GM18909 (cell line): ENCODE measurements at regions not wholly inside any gene's neighbourhood (a gene's known extent, or its start where the extent isn't known, plus 50 kb on each side); places are given as distances from the start of the nearest gene placed in this dataset.
"Not testable (repeated sequence)": the region's sequence is repeated elsewhere in the genome, so short reads cannot be mapped to it uniquely, and the experiment has no call there.

Source experiments
- ATAC-seq: cut with Tn5 transposase; IDR thresholded peaks from one replicate; pipeline ENCODE4 v1.9.1; 2021; ENCODE audit warnings: mild to moderate bottlenecking; ENCODE audit not compliant: unreplicated experiment, poor library complexity

DNA sequence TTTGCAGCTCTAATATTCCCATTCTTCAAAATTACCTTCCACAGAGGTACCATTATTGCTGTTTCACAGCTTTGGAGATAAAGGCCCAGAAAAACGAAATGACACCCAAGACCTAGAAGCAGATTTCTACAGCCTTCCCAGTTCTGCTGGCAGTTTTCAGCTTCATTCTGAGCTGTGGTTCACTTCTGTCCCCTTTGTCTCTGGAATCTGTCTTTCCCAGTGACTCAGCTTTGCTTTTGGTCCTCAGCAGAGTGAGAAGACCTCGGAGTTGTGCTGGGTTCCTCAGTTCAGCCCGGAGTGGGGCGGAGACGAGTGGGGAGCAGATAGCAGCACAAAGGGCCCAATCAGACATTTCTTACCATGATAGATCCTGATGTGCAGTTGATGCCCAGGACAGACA is 180.7 kb upstream of the CXCR4 start:
- ATAC-seq: no peak

DNA sequence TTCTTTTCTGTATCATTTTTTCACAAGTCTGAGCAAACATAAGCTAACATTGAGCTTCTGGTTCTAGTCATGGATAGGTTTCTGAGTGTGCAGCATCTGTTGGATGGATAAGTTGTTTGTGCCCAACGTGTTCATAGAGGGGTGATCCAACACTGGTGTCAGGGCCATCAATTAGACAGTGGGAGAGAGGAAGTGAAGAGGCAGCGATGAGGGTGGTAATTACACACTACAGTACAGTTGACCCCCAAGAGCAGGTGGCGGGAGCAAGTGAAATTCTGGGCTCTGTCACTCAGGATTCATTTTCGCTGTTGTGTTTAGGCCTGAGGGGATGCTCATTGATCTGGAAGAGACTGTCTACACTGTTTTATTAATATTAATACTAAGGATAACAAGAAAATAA is 180.0 kb upstream of the CXCR4 start:
- ATAC-seq: no peak

DNA sequence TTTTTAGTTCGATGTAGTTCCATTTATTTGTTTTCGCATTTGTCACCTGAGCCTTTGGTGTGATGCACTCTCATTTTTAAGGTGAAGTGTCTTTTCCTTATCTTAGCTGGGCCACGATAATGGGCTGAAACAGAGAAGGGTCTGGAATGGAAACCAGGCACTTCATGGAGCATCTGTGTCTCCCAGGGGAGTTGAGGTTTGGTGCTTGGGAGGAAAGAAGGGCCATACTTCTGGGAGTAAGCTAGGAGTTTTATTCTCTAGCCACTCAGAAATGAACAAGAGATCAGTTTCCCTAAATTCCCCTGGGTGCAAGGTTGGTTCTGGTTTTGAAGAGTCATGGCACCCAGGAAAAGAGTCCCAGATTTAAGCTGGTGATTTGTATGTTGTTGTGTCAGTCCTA is 179.4 kb upstream of the CXCR4 start:
- ATAC-seq: no peak

DNA sequence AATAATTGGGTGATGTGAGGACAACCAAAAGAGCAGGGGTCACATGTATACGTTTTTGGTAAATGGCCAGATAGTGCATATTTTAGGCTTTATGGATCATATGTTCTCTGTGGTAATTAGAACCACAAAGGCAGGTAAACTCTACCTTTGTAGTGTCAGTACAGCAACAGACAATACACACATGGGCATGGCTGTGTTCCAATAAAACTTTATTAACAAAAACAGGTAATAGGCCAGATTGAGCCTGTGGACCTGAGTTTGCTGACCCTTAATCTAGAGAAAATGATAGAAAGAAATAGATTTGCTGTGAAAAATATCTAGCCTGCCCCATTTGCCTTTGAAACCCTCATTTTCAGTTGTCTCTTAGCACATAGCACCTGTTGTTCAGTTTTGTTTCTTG is 177.2 kb upstream of the CXCR4 start:
- no peak for ATAC-seq

GRCh38 chr2:136291871-136292270 is 173.9 kb upstream of the CXCR4 start:
- no peak for ATAC-seq

- ATAC-seq: no peak
Observed at GRCh38 chr2:136290326-136290725, 172.4 kb upstream of the CXCR4 start.

- no peak for ATAC-seq
Observed at GRCh38 chr2:136288249-136288648, 170.3 kb upstream of the CXCR4 start.

DNA sequence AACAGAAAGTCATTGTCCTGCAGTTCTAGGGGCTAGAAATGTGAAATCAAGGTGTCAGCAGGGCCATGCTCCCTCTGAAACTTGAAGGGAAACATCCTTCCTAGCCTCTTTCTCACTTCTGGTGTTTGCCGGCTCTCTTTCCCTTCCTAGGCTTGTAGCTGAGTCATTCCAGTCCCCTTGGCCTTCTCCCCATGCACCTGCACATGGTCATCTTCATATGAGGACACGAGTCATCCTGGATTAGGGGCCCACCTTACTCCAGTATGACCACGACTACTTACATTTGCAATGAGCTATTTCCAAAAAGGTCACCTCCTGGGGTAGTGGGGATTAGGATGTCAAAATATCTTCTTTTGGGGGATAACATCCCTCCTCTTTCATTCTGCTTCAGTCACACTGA is 168.5 kb upstream of the CXCR4 start:
- ATAC-seq: no peak

- no peak for ATAC-seq
Observed at GRCh38 chr2:136284226-136285119, 166.5 kb upstream of the CXCR4 start.

DNA sequence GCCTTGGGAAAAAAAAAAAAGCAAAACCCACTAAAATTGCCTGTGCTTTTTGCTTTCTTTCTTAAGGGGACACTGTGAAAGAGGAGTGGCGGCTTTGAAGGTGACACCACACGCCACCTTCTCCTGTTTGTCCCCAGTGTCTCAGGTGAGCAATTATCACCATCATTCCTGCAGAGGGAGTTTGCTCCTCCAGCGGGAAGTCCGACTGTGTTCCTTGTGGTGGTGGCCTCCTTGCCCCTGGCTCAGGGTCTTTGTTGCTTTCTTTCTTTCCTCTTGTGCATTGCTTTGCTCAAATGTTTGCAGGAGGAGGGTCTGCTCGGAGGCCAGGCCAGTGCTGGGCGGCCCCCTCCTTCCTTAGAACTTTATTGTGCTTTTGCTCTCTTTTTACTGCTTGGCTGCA is 164.3 kb upstream of the CXCR4 start:
- no peak for ATAC-seq

GRCh38 chr2:136281281-136282114 is 163.5 kb upstream of the CXCR4 start:
- ATAC-seq: peak; percentile 55

- not testable (repeated sequence) for ATAC-seq
Observed at GRCh38 chr2:136266346-136266745, 148.4 kb upstream of the CXCR4 start.

GRCh38 chr2:136259551-136259950 is 141.6 kb upstream of the CXCR4 start:
- ATAC-seq: no peak

- no peak for ATAC-seq
Observed at GRCh38 chr2:136257893-136258292, 139.9 kb upstream of the CXCR4 start.

DNA sequence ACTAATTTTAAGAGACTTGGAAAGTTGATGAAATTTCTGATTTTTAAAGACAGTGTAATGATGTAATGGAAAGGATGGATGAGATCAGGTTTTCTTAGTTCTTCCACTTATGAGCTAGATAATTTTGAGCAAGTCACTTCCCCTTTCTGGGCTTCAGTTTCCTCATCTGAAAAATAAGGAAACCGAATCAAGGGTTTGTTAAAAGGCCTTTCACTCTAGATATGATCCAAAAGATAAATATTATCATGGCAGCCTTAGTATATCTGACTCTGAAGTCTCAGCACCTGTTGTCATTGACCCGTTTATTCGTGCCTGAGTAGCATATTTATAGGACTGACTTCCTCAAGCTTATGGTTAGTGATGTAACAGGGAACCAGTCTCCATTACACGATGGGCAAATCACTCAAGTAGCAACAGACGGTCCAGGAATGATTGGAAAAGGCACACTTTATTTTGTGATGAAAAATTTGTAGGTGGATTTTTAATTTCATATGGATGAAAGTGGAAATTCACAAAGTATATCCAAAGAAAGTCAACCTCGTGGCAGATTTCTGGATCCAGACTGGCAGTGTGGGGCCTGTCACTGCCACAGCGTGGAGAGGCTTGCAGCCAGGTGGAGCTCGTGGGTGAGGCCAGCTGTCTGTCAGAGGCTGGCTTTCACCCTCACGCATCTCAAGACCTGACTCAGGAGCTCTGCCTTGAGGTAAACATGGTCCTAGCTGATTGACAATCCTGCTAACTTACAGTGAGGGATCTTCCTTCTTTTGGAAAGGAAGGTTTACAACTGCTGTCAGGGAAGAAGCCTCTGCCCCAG is 137.9 kb upstream of the CXCR4 start:
- peak; percentile 40 for ATAC-seq

DNA sequence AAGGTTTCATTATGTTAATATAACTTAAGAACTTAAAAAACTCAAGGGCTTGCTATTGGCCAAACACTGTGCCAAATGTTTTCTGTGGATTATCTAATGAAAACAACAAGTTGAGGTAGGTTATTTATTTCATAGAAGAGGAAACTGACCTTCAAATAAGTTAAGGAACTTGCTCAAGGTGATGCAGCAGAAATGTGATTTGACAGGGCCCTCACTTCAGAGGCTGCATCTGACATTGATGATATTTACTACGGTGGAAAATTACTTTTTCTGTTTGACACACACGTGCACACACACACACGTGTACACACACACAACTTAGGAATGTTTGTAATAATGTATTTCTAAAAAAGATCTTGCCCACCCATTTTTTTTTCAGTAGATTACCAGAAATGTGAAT is 137.2 kb upstream of the CXCR4 start:
- no peak for ATAC-seq

DNA sequence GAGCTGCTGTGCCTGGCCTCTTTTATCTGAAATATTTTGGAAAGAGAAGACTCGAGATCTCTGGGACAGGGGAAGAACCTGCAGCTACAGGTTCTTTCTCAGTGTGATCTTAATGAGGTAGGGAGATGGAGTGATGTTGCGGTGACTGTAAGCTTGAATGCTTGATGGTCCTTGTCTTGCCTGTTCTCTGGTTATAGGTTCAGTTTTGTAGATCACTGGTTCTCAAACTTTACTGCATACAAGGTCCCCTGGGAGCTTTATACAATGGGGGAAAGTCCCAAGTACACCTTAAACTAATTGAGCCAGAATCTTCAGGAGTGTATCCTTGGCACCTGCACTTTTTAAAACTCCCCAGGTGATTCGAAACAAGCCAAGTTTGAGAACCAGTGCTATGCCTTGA is 136.7 kb upstream of the CXCR4 start:
- ATAC-seq: peak; percentile 47

DNA sequence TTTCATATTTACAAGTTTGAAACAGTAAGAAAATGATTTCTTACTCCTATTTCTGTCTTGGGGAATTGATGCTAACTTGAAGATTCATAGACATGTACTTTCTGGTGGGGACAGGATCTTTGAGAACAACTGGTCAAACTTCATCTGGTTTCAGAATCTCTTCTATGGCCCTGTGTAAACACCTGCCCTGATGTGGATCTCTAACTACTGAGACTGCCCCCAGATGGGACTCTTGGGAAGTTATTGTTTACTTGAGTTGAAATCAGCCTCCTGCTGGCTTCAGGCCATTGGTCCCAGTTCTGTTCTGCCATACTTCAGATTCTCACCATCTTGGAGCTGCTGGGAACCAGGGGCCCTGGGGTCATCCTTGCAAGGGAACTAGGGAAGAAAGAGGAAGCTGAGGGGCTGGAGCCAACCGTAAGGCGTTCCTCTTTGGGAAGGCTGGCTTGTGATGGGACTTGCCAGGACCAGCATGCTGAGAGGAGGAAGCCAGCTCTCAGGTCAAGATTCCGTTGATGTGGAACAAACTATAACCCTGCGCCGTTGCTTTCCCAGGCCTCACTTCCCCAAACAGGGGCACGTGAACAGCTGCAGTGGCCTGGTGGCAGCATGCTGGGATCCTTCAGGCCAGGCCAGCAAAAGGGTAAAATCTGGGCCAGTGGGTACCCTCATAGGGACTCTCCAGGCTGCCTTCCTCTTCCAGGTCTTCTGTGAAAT is 135.5 kb upstream of the CXCR4 start:
- ATAC-seq: no peak

- ATAC-seq: no peak
Observed at GRCh38 chr2:136251885-136252585, 134.1 kb upstream of the CXCR4 start.
